ENCODE measurements at regions not wholly inside any gene's neighbourhood (a gene's known extent, or its start where the extent isn't known, plus 50 kb on each side); places are given as distances from the start of the nearest gene placed in this dataset.
A peak's percentile ranks its signal among the peaks of the same experiment; 100 is the strongest.

DNA sequence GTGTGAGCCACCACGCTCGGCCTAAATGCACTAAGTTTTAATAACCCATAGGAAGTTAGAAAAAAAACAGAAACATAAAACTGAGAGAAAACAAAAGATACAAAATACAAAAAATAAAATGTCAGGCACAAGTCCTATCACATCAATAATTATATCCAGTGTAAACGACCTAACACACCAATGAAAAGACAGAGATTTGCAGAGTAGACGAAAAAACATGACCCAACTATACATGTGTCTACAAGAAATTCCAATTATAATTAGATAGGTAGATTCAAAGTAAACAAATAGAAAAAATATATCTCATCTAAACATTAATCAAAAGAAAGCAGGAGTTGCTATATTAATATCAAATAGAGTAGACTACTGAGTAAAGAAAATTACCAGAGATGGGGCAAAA lies 69.4 kb upstream of the NUDT4 start:
- H3K4me1 ChIP-seq, result no peaks in the 10 kb centered on the region
- no peaks in the 10 kb centered on the region for H3K27me3 ChIP-seq
- no peaks in the 10 kb centered on the region for H3K36me3 ChIP-seq
- H3K4me3 ChIP-seq, result no peak overlapping the region
- peaks cover 0 to 15% (median 2%) of the 10 kb centered on the region in 4 donors for H3K9me3 ChIP-seq
- no peak for DNase-seq (ENCODE audit: low spot score in 2 of 2)
- TF ChIP-seq, protein P1, sequence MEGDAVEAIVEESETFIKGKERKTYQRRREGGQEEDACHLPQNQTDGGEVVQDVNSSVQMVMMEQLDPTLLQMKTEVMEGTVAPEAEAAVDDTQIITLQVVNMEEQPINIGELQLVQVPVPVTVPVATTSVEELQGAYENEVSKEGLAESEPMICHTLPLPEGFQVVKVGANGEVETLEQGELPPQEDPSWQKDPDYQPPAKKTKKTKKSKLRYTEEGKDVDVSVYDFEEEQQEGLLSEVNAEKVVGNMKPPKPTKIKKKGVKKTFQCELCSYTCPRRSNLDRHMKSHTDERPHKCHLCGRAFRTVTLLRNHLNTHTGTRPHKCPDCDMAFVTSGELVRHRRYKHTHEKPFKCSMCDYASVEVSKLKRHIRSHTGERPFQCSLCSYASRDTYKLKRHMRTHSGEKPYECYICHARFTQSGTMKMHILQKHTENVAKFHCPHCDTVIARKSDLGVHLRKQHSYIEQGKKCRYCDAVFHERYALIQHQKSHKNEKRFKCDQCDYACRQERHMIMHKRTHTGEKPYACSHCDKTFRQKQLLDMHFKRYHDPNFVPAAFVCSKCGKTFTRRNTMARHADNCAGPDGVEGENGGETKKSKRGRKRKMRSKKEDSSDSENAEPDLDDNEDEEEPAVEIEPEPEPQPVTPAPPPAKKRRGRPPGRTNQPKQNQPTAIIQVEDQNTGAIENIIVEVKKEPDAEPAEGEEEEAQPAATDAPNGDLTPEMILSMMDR (IDR thresholded peaks at IDR 0.05), result no peak
- TF ChIP-seq POLR2A (IDR thresholded peaks at IDR 0.05) (no peak), EP300 (IDR thresholded peaks at IDR 0.05) (no peak)
- WGBS, 2 donors, result 92 to 95% methylated on average over 4 of the region's 4 CpGs
- H3K27ac ChIP-seq, result no peak overlapping the region

DNA sequence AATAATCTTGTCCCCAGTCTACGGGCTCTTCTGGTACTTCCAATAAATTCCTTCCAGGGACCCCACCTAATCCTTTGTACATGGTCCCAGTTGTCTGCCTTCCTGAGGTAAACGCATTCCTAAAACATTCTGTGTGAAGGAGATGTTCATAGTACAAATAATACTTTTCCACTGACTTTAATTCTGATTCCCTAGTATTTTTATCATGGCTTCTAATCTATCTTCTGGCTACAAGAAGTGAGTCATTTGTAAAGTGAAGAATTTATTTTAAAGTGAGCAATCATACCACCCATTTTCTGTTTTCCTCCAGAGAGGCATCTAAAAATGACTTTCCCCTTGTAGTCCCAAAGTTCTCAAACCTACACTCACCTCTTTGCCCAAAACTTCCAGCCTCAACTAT lies 65.9 kb upstream of the NUDT4 start:
- no peaks in the 10 kb centered on the region for H3K27me3 ChIP-seq
- peaks cover 0 to 1% (median 0%) of the 10 kb centered on the region in 4 donors for H3K9me3 ChIP-seq
- no peak overlapping the region for H3K4me3 ChIP-seq
- no peaks in the 10 kb centered on the region for H3K36me3 ChIP-seq
- H3K4me1 ChIP-seq, result no peaks in the 10 kb centered on the region
- no peak for DNase-seq (ENCODE audit: low spot score in 2 of 2)
- no peak for TF ChIP-seq POLR2A (IDR thresholded peaks at IDR 0.05)
- no peak for TF ChIP-seq EP300 (IDR thresholded peaks at IDR 0.05)
- TF ChIP-seq, protein P1 (IDR thresholded peaks at IDR 0.05), result no peak
- no peak overlapping the region for H3K27ac ChIP-seq
- 93% methylated on average over 2 of the region's 2 CpGs for WGBS, 2 donors

- WGBS, 2 donors, result 90 to 96% methylated on average over 4 of the region's 4 CpGs
- H3K27ac ChIP-seq, result no peak overlapping the region
- H3K27me3 ChIP-seq, result no peaks in the 10 kb centered on the region
These were observed 63.6 kb upstream of the NUDT4 start for GRCh38 chr12:93314177-93314497.

GRCh38 chr12:93315385-93315906 lies 62.3 kb upstream of the NUDT4 start:
- peak overlapping the region in 1 of 4 donors; percentile 26 for H3K27ac ChIP-seq
- TF ChIP-seq, protein P1 (IDR thresholded peaks at IDR 0.05), result no peak
- no peak for TF ChIP-seq POLR2A (IDR thresholded peaks at IDR 0.05)
- H3K9me3 ChIP-seq, result no peaks in the 10 kb centered on the region
- no peaks in the 10 kb centered on the region for H3K4me1 ChIP-seq
- no peaks in the 10 kb centered on the region for H3K27me3 ChIP-seq
- DNase-seq (ENCODE audit: low spot score in 2 of 2), result no peak
- no peak overlapping the region for H3K4me3 ChIP-seq
- 84 to 93% methylated on average over 9 of the region's 9 CpGs for WGBS, 2 donors
- no peaks in the 10 kb centered on the region for H3K36me3 ChIP-seq

More at GRCh38 chr12:93314177-93314497, 63.6 kb upstream of the NUDT4 start:
- TF ChIP-seq POLR2A (IDR thresholded peaks at IDR 0.05) (no peak), EP300 (IDR thresholded peaks at IDR 0.05) (no peak)
- TF ChIP-seq, protein P1 (IDR thresholded peaks at IDR 0.05), result no peak
- H3K4me1 ChIP-seq, result no peaks in the 10 kb centered on the region
- H3K36me3 ChIP-seq, result no peaks in the 10 kb centered on the region
- H3K4me3 ChIP-seq, result no peak overlapping the region
- no peaks in the 10 kb centered on the region for H3K9me3 ChIP-seq
- no peak for DNase-seq (ENCODE audit: low spot score in 2 of 2)

GRCh38 chr12:93315907-93316622 lies 61.7 kb upstream of the NUDT4 start:
- TF ChIP-seq, protein P1 (IDR thresholded peaks at IDR 0.05), result no peak
- TF ChIP-seq POLR2A (IDR thresholded peaks at IDR 0.05) (no peak), EP300 (IDR thresholded peaks at IDR 0.05) (no peak)
- Histone ChIP-seq H3K4me3 (no peak overlapping the region), H3K4me1 (no peaks in the 10 kb centered on the region), H3K27ac (peak overlapping the region in 1 of 4 donors; percentile 26), H3K27me3 (no peaks in the 10 kb centered on the region), H3K36me3 (no peaks in the 10 kb centered on the region), H3K9me3 (no peaks in the 10 kb centered on the region)
- WGBS, 2 donors, result 31 to 43% methylated on average over 4 of the region's 4 CpGs
- no peak for DNase-seq (ENCODE audit: low spot score in 2 of 2)

All from tibial nerve (tissue), 4 donors.